ENCODE measurements at regions not wholly inside any gene's neighbourhood (a gene's known extent, or its start where the extent isn't known, plus 50 kb on each side); places are given as distances from the start of the nearest gene placed in this dataset.

GRCh38 chr22:49118065-49118464 is 709.6 kb downstream of the BRD1 start (continued):
- TF ChIP-seq CREB5 (CRISPR knock-in tag; IDR thresholded peaks at IDR 0.05; ENCODE audit: low read depth) (no peak), CSDC2 (CRISPR knock-in tag; IDR thresholded peaks at IDR 0.05) (no peak), OSR1 (CRISPR knock-in tag; IDR thresholded peaks at IDR 0.05) (no peak)

- TF ChIP-seq ZNF70 (CRISPR knock-in tag; IDR thresholded peaks at IDR 0.05) (no peak), ESRRG (CRISPR knock-in tag; IDR thresholded peaks at IDR 0.05) (no peak), OSR1 (CRISPR knock-in tag; IDR thresholded peaks at IDR 0.05) (no peak), GLIS3 (CRISPR knock-in tag; IDR thresholded peaks at IDR 0.05) (no peak), ISL1 (CRISPR knock-in tag; IDR thresholded peaks at IDR 0.05) (no peak), CSDC2 (CRISPR knock-in tag; IDR thresholded peaks at IDR 0.05) (no peak), TCF4 (CRISPR knock-in tag; IDR thresholded peaks at IDR 0.05; ENCODE audit: borderline replicate concordance) (no peak), BACH2 (CRISPR knock-in tag; IDR thresholded peaks at IDR 0.05; ENCODE audit: borderline replicate concordance) (no peak), ZC3H10 (CRISPR knock-in tag; IDR thresholded peaks at IDR 0.05) (no peak), PATZ1 (CRISPR knock-in tag; IDR thresholded peaks at IDR 0.05; ENCODE audit: borderline replicate concordance) (no peak), PPARA (CRISPR knock-in tag; IDR thresholded peaks at IDR 0.05; ENCODE audit: borderline replicate concordance) (no peak), SNAI2 (CRISPR knock-in tag; IDR thresholded peaks at IDR 0.05) (no peak), TSHZ2 (CRISPR knock-in tag; IDR thresholded peaks at IDR 0.05) (no peak)
- no peak for ATAC-seq
These were observed 710.2 kb downstream of the BRD1 start for GRCh38 chr22:49117486-49117885.

- TF ChIP-seq PATZ1 (CRISPR knock-in tag; IDR thresholded peaks at IDR 0.05; ENCODE audit: borderline replicate concordance): no peak
- TF ChIP-seq RARB (CRISPR knock-in tag; IDR thresholded peaks at IDR 0.05): no peak
- TF ChIP-seq PPARA (CRISPR knock-in tag; IDR thresholded peaks at IDR 0.05; ENCODE audit: borderline replicate concordance): no peak
- TF ChIP-seq ZFP3 (CRISPR knock-in tag; IDR thresholded peaks at IDR 0.05): no peak
- no peak for TF ChIP-seq CREB5 (CRISPR knock-in tag; IDR thresholded peaks at IDR 0.05; ENCODE audit: low read depth)
- TF ChIP-seq ZNF70 (CRISPR knock-in tag; IDR thresholded peaks at IDR 0.05): no peak
- no peak for TF ChIP-seq TOX (CRISPR knock-in tag; IDR thresholded peaks at IDR 0.05; ENCODE audit: borderline replicate concordance)
- no peak for TF ChIP-seq ZC3H10 (CRISPR knock-in tag; IDR thresholded peaks at IDR 0.05)
- TF ChIP-seq ESRRG (CRISPR knock-in tag; IDR thresholded peaks at IDR 0.05): no peak
- no peak for TF ChIP-seq TSHZ2 (CRISPR knock-in tag; IDR thresholded peaks at IDR 0.05)
- TF ChIP-seq SNAI2 (CRISPR knock-in tag; IDR thresholded peaks at IDR 0.05): no peak
- no peak for TF ChIP-seq CSRNP3 (CRISPR knock-in tag; IDR thresholded peaks at IDR 0.05)
- no peak for TF ChIP-seq OSR1 (CRISPR knock-in tag; IDR thresholded peaks at IDR 0.05)
- no peak for ATAC-seq
These were observed 711.1 kb downstream of the BRD1 start for GRCh38 chr22:49116486-49117120.

All from SK-N-SH treated with all-trans-retinoic acid at 6 μM for 48 hours (cell line).